HG03558 (cell line): ENCODE measurements at regions not wholly inside any gene's neighbourhood (a gene's known extent, or its start where the extent isn't known, plus 50 kb on each side); places are given as distances from the start of the nearest gene placed in this dataset.
"Not testable (repeated sequence)": the region's sequence is repeated elsewhere in the genome, so short reads cannot be mapped to it uniquely, and the experiment has no call there.

Experiments
- ATAC-seq: cut with Tn5 transposase; IDR thresholded peaks from one replicate; pipeline ENCODE4 v1.9.1; 2021; ENCODE audit warnings: moderate number of reproducible peaks; ENCODE audit not compliant: unreplicated experiment; ENCODE audit errors: extremely low read depth

DNA sequence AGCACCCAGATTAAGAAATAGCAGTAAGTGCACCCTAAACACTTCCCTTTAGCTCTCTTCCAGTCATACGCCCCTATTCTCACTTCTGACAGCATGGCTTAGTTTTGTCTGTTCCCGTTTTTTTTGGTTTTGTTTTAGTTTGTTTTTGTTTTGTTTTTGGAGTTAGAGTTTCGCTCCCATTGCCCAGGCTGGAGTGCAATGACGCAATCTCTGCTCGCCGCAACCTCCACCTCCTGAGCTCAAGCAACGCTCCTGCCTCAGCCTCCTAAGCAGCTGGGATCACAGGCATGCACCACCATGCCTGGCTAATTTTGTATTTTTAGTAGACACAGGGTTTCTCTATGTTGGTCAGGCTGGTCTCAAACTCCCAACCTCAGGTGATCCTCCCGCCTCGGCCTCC is 2067.7 kb downstream of the SUCLG1 start:
- ATAC-seq: no peak

DNA sequence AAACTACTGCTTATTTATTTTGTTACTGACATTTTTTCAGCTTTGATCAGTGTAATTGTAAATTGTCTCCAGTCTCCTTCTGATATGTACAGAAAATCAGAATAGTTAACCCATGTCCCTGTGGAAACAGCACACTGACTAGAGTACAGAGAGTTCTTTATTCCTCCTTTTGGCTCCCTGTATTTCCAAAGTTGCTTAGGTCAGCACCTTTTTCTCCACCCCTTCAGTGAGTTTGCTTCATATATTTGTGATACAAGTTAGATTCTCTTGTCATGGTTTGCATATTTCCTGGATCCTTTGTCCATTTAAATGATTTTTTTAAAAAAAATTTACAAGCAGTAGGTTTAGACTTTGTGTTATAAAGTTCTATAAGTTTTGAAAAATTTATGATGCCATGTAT is 2051.1 kb upstream of the LRRTM1 start:
- no peak for ATAC-seq

DNA sequence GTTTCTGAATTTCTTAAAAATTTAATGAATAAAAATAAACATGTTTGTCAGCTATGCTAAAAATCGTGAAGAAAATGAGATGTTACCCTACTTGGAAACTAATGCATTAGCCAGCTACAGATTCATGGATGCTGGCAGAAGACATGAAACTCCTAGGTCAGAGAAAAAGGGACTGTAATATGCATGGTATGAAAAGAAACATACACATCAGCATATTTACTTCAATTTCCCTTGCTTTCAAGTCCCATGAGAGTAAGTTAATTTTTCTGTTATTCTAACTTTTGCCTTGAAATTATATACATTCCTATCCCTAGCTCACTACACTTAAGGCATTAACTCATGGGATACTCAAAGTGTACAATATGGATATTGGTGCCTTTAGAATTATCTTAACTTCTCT is 2041.4 kb upstream of the LRRTM1 start:
- no peak for ATAC-seq

DNA sequence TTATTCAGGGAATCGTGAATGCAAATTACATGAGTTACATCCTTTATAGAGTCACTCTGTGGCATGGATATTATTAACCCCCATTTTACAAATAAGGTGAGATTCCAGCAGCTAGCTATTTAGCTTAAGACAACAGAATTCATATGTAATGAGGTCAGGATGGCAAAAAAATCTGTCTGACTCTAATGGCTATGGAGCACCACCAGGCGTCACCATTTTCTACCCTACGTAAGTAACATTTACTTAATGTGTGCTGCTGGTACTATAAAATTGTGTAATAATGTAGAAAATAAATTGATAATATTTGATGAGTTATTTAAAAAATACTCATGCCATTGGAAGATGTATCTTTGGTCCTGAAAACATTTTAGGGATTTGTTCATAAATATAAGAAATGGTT is 2040.1 kb upstream of the LRRTM1 start:
- ATAC-seq: no peak

DNA sequence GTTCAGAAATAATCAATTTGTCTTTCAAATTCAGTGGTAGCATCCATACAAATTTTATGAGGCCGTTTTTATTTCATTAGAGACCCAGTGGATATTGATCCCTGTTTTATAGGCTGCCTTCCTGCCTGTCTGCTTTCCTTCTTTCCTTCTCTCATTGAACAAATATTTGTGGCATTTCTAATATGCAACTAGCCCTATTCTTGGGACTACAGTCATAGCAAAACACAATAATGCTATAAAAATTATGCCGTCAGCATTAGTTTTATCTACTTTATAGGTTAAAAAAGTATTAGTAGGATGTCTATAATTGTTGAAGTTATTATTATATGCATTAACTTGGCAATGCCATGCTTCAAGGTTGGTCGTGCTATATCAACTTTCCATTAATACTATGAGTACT is 2037.8 kb upstream of the LRRTM1 start:
- ATAC-seq: no peak

DNA sequence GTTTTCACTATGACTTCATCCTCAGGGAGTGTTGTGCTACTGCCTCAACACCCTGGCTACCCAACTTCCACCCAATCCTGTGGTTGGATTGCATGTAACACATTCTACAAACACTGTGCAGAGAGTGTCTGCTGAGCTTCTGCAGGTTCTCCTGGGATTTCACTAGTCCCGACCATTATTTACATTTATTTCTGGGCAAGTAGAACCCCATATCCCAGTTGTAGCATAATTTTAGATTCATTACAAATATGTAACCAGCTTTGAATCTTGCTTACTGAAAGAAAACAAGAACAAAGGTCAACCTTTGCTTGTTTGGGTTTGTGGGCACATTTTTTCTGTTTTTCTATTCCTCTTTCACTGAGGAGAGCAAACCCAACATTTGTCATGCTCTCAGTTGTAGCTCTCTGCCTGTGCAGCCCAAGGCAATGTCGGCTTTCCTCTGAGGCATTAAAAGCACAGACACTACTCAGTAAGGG is 2036.1 kb upstream of the LRRTM1 start:
- ATAC-seq: no peak

DNA sequence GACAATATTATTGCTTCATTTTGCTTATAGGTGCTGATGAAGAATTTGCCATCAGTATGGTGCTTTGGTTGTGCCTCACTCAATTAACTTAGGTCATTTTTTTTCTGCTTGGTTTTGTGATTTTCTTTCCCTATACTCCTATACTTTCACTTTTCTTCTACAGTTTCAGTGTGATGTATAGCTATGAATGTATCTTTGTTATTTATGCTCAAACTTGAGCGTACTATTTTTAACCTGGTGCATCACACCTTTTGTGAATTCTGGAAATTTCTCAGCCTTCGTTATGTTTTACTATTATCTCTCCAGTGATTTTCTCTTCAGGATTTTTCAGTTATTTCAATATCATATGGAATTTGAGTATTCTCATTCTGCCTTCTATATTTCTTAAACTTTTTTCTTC is 2035.3 kb upstream of the LRRTM1 start:
- no peak for ATAC-seq

DNA sequence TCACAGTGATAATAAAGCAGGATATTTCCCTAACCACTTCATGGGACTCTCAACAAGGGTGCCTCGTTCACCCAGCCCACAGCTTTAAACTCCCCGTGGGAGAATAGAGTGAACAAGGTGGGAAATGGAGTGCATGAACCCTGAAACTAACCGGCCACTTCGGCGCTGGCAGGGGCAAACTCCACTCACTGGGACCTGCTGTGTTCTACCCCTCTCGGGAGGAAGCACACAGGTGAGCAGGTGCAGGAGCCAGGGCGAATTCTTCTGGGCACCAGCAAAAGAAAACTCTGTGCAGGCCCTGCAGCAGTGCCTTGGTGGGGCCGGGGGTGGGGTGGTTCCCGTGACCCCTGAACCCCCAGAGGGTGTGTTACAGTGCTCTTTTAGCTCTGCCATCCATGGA is 2029.1 kb upstream of the LRRTM1 start:
- no peak for ATAC-seq

DNA sequence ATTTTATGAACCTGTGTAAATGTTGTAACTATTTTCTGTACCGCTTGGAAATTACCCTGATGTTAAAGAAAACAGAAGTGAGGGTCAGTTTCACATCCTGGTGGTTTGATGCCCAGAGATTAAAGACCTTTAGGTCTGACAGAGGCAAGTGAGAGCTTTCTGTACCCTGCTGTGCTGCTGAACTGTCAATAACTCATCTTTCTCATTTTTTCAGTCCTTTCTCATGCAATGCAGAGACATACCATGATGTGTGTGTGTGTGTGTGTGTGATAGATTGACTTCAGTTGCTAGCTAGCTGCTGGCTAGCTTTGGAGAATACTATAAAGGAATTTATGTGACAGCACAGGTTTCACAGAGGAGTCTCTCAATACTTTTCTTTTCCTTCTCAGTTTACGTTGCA is 2025.6 kb upstream of the LRRTM1 start:
- no peak for ATAC-seq

DNA sequence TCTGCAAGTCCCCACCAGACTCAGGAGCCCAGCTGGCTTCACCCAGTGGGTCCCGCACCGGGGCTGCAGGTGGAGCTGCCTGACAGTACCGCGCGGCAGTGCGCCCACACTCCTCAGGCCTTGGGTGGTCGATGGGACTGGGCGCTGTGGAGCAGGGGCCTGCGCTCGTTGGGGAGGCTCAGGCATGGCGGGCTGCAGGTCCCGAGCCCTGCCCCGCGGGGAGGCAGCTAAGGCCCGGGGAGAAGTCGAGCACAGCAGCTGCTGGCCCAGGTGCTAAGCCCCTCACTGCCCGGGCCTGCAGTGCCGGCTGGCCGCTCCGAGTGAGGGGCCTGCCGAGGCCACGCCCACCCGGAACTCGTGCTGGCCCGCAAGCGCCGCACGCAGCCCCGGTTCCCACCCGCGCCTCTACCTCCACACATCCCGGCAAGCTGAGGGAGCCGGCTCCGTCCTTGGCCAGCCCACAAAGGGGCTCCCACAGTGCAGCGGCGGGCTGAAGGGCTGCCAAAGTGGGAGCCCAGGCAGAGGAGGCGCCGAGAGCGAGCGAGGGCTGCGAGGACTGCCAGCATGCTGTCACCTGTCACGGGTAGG is 2021.7 kb upstream of the LRRTM1 start:
- ATAC-seq: not testable (repeated sequence)

DNA sequence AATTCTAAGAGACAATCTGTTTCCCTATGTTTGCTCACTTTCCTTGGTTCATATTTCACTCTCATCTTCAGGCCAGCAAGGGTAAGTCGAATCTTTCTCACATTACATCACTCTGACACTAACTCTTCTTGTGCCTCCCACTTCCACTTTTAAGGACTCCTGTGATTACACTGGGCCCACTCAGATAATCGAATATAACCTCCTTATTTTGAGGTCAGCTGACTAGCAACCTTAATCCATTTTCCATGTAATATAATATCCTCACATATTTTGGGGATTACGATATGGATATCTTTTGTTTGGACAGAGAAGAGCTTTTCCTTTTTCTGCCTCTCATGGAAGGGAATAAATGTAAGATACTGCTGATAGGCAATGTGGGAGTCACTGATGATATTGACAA is 2015.7 kb upstream of the LRRTM1 start:
- ATAC-seq: no peak

DNA sequence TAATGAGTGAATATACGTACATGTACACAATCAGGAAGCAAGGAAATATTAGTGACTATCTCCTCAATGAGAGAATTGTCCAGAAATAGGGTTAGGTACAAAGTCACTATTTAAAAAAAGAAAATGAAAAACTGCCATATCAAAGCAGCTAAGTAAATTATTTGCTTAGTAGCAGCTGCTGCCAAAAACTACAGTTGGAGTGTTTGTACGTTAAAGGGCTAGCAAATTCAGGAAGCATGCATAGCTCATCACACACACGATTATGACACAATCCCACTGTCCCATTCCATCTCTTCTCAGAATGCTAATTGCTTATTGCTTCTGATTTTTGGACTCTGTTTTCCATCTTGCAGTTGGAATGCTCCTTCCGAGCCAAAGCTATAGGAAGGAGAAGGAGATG is 2012.5 kb upstream of the LRRTM1 start:
- no peak for ATAC-seq

DNA sequence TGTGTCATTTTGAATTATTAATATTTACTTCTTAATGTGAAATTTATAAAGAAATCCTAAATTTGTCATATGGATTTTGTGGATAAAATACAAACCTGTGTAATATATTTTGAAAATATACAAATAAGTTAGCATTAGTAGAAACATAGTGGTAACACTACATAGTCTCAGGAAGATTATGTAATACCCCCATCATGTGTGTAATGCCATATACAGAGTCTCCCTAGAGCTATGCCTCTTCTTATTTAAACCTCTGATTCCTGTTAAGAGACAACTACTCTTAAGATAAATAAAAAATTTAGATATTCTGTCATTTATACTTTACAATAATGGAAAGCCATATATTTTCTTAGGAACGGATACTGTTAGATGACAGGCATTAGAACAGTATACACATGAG is 2012.0 kb upstream of the LRRTM1 start:
- ATAC-seq: no peak

DNA sequence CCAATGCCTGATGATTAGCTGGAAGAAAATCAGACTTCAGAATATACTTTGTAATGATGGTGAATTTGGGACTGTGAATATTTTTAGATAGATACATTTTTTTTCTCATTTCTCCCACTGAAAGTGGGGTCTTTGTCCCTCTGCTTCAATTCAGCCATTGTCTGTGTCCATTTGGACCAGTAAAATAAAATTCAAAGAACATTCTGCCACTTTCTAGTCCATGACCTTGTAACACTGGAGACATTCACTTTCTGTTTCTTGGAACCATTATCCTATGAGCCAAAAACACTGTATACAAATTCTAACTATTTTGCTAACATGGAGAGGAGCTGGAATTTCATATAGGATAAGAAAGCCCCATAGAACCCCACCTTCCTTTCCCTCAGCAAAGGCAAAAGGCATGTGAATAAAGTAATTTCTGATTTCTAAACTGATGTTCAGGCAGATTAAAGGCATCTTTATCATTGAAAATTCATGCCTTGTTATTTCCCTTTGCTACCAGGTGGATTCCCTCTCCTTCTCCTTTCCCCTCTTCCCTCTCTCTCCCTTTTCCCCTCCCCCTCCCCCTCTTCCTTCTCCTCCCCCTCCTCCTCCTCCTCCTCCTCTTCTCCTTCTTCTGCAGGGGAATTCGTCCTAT is 2010.4 kb upstream of the LRRTM1 start:
- ATAC-seq: no peak

DNA sequence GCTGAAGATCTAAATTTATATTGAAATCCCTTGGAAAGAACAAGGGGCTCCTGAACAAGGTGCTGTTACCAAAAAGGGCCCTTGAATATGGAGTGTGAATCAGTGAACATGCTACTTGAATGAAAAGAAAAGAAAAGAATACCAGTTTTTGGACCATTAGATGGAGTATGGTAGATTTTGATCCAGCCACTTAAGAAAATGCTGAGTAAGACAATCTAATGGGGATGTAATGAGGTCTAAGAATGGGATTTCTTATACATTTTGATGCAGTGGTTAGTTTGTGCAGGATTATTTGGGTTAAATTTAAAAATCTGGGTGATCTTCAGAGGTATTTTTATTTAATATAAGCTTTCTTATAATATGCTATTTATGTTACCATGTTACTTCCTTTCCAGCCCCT is 2003.0 kb upstream of the LRRTM1 start:
- no peak for ATAC-seq

DNA sequence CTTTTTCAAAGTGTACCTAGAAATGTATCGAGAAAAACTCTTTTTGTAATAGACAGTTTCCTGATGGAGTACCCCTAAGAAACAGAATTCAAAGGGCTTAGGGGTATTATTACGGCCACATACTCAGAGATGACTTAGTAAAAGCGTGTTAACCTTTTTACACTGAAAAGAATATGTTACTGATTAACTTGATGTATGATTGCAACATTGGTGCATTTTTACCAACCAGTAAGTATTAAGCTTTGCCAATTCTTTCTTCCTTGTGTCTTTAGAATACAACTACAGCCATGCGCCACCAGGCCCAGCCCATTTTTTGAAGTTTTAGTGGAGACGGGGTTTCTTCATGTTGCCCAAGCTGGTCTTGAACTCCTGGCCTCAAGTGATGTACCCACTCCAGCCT is 1997.0 kb upstream of the LRRTM1 start:
- no peak for ATAC-seq

DNA sequence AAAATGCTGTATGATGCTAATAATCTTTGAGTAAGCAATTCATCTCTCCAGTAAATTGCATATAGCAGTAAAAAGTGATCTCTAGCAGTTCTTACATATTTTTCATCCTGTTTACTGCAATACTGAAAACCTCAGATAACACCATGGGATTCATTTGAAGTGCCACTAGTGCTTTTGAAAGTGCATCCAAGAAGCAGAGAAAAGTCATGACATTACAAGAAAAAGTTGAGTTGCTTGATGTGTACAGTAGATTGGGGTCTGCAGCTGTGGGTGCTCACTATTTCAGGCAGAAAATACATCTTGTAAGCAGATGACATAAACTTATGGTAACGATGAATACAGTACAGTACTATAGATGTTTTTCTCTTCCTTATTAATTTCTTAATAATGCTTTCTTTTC is 1984.9 kb upstream of the LRRTM1 start:
- ATAC-seq: no peak

DNA sequence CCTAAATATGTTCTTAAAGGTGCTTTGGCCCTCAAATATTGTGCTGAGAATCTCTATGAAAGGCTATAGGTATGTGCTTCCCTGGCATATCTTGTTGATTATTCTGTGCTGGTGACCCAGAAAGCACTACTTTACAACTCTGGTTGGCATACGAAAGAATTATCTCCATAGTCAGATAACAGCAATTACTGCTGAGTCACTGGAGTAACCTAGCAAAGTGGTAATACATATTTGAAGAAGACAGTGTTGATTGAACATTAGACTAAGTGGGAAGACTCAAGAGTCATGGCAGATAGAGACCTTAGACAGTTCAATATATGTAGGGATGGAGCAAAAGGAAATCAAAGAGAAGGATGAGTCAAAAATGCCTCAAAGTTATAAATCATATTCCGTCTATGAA is 1978.5 kb upstream of the LRRTM1 start:
- ATAC-seq: no peak

DNA sequence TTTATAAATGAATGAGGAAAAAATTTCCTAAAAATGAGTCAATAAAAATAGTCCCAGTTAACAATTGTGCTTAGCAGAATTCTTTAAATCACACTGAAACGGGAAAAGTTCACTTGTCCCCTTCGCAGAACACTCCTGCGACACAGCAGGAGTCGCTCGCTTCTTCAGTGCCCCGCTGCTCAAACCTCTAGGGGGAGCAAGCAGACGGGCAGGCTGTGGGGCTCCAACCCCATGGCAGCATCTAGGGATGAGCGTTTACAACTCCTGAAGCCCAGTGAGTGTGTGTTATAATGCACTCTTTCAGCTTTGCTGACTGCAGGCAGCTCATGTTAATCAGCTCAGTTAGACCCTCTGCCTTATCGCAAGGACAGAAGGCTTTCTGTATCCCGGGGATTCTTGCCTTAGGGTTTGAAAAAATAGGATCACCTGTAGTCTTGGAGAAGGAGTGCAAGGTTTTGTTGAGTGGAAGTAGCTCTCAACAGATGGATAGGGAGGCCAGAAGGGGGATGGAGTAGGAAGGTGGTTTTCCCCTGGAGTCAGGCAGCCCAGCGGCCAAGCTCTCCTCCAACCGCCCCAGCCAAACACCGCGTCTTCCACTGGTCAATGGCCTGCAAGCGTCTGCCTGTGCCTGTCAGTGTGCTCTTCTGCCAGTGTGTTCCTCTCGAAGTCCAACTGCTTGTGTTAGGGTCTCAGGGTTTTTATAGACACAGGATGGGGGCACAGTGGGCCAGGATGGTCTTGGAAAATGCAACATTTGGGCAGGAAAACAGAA is 1977.7 kb upstream of the LRRTM1 start:
- ATAC-seq: no peak

DNA sequence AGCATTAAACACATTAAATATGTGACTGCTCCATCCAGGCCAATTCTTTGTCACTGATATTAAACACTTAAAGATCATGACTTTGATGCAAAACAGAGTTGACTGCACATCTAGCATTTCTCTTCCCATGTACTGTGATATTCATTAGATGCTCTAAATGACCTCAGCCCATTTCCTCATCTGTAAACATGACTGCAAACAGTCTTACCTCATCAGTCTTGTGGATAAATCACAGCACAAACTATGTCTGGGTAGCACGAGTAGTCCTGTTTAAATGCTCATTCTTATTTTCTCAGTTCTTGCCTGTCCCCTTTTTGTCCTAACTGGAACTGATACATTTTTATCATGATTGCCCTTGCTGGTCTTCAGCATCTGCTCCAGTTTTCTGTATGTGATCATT is 1974.8 kb upstream of the LRRTM1 start:
- no peak for ATAC-seq

DNA sequence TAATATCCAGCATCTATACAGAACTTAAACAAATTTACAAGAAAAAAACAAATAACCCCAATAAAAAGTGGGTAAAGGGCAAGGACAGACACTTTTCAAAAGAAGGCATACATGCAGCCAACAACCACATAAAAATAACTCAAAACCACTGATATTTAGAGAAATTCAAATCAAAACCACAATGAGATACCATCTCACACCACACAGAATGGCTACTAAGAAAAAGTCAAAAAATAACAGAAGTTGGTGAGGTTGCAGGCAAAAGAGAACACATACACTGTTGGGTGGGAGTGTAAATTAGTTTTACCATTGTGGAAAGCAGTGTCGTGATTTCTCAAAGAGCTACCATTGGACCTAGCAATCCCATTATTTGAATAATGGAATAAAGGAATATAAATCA is 1973.9 kb upstream of the LRRTM1 start:
- no peak for ATAC-seq

DNA sequence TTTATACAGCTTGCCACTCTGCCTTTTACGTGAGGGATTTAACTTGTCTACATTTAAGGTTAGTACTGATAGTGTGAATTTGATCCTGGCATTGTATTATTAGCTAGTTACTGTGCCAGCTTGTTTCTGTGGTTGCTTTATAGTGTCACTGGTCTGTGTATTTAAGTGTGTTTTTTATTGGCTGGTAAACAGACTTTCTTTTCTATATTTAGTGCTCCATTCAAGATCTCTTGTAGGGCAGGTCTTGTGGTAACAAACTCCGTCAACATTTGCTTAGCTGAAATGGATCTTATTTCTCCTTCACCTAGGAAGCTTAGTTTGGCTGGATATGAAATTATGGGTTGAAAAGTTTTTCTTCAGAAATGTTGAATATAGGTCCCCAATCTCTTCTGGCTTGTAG is 1971.0 kb upstream of the LRRTM1 start:
- no peak for ATAC-seq
